Stomach (tissue), 4 donors: ENCODE measurements at regions not wholly inside any gene's neighbourhood (a gene's known extent, or its start where the extent isn't known, plus 50 kb on each side); places are given as distances from the start of the nearest gene placed in this dataset.

ENCODE experiments used
- CTCF ChIP-seq, 7 experiments: fragments of 450-650 bp in 4 of 7; fragments of 200-600 bp in 3 of 7; sonication (generic) in 3 of 7; IDR thresholded peaks; one replicate each; pipeline ENCODE4 v1.5.1; 2016 to 2019; ENCODE audit warnings: antibody characterized with exemption in 7 of 7, control low read depth in 2 of 7, mild to moderate bottlenecking in 1 of 7
- EP300 ChIP-seq: sonication (generic); formaldehyde crosslinking; IDR thresholded peaks from one replicate; pipeline ENCODE4 v1.6.1; 2017; ENCODE audit warnings: antibody characterized with exemption
- POLR2A ChIP-seq, 4 donors: fragments of 450-650 bp; IDR thresholded peaks; one replicate each; pipeline ENCODE4 v1.6.1; 2016; ENCODE audit warnings: antibody characterized with exemption in 4 of 4, control low read depth in 2 of 4, mild to moderate bottlenecking in 1 of 4, moderate library complexity in 1 of 4
- POLR2AphosphoS5 ChIP-seq, 3 donors: sonication (generic); formaldehyde crosslinking; IDR thresholded peaks; one replicate each; pipeline ENCODE4 v1.6.1; 2016; ENCODE audit warnings: antibody characterized with exemption in 3 of 3

GRCh38 chr16:87033541-87034300, 283.5 kb downstream of the C16orf95 start:
- TF ChIP-seq CTCF (IDR thresholded peaks at IDR 0.05) (no peak), POLR2AphosphoS5 (IDR thresholded peaks at IDR 0.05) (no peak), EP300 (no peak), POLR2A (IDR thresholded peaks at IDR 0.05) (no peak)
